ENCODE measurements at regions not wholly inside any gene's neighbourhood (a gene's known extent, or its start where the extent isn't known, plus 50 kb on each side); places are given as distances from the start of the nearest gene placed in this dataset.

DNA sequence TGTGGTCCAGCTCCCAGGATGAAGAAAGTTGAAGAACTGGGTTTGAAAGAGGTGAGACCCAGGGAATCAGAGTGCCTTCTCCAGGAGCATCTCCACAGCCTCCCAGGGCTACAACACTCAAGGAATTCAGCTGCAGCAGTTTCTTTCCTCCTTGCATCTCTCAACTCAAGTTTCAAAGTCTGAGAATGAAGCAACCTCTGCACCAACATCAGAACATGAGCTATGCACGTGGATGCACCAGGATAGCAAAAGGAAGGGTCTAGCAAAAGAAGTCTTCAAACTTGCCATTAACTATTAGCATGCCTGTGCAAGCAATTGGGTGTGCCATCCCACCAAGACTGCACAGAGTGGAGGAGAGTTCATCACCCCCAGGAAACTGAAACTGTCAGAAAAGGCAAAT, 193.9 kb downstream of the OTOR start:
- TF ChIP-seq POLR2AphosphoS5 (IDR thresholded peaks at IDR 0.05; ENCODE audit: low read depth, low read length) (no peak), REST (IDR thresholded peaks at IDR 0.05; ENCODE audit: insufficient read depth in 1 of 2, low read depth in 2 of 2, low read length in 2 of 2) (no peak), SIN3A (IDR thresholded peaks at IDR 0.05; ENCODE audit: borderline replicate concordance, insufficient read depth, low read length) (no peak), TAF1 (IDR thresholded peaks at IDR 0.05; ENCODE audit: borderline replicate concordance, insufficient read depth, low read length) (no peak), FOXP2 (optimal IDR thresholded peaks at IDR 0.05; ENCODE audit: borderline replicate concordance, extremely low read depth, extremely low read length, insufficient read depth) (no peak)

- no peak for TF ChIP-seq POLR2AphosphoS5 (IDR thresholded peaks at IDR 0.05; ENCODE audit: low read depth, low read length)
- no peak for TF ChIP-seq FOXP2 (optimal IDR thresholded peaks at IDR 0.05; ENCODE audit: borderline replicate concordance, extremely low read depth, extremely low read length, insufficient read depth)
- TF ChIP-seq TAF1 (IDR thresholded peaks at IDR 0.05; ENCODE audit: borderline replicate concordance, insufficient read depth, low read length) = no peak
- TF ChIP-seq REST (IDR thresholded peaks at IDR 0.05; ENCODE audit: insufficient read depth in 1 of 2, low read depth in 2 of 2, low read length in 2 of 2) = no peak
- TF ChIP-seq SIN3A (IDR thresholded peaks at IDR 0.05; ENCODE audit: borderline replicate concordance, insufficient read depth, low read length) = no peak
Observed at GRCh38 chr20:16942756-16943155, 194.6 kb downstream of the OTOR start.

DNA sequence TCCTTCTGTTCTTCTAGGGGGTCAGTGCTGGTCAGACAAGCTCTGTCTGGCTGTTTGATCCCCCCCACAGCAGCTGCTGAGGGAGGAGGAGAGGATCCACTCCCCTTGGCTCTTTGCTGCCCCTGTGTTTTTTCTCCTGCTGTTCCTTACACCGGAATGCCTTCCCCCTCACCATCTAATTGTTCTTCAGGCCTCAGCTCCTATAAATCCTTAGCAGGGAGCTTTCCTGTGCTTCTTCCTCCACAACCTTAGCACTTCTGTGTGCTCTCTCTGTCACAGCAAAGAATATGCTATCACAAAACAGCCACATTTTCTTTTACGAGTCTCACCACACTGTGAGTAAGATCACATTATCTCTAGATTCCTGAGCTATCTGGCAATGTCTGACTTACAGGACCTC, 196.6 kb downstream of the OTOR start:
- TF ChIP-seq POLR2AphosphoS5 (IDR thresholded peaks at IDR 0.05; ENCODE audit: low read depth, low read length) (no peak), FOXP2 (optimal IDR thresholded peaks at IDR 0.05; ENCODE audit: borderline replicate concordance, extremely low read depth, extremely low read length, insufficient read depth) (no peak), REST (IDR thresholded peaks at IDR 0.05; ENCODE audit: insufficient read depth in 1 of 2, low read depth in 2 of 2, low read length in 2 of 2) (no peak), SIN3A (IDR thresholded peaks at IDR 0.05; ENCODE audit: borderline replicate concordance, insufficient read depth, low read length) (no peak), TAF1 (IDR thresholded peaks at IDR 0.05; ENCODE audit: borderline replicate concordance, insufficient read depth, low read length) (no peak)

DNA sequence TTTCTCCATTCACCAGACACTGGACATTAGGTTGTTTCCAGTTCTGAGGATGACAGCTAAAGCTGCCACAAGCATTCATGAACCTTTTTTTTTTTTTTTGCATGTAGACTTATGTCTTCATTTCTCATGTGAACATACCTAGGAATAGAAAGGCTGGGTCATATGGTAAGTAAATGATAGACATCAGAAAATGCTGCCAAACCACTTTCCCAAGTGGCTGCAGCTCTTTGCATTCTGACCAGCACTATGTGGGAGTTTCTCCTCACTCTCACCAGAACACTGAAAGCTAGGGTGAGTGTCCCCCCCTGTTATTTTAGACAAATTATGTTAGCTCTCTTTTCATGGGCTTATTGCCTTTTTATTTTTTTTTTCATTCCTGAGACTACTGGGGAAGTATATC, 197.5 kb downstream of the OTOR start:
- no peak for TF ChIP-seq SIN3A (IDR thresholded peaks at IDR 0.05; ENCODE audit: borderline replicate concordance, insufficient read depth, low read length)
- no peak for TF ChIP-seq TAF1 (IDR thresholded peaks at IDR 0.05; ENCODE audit: borderline replicate concordance, insufficient read depth, low read length)
- TF ChIP-seq REST (IDR thresholded peaks at IDR 0.05; ENCODE audit: insufficient read depth in 1 of 2, low read depth in 2 of 2, low read length in 2 of 2) = no peak
- no peak for TF ChIP-seq FOXP2 (optimal IDR thresholded peaks at IDR 0.05; ENCODE audit: borderline replicate concordance, extremely low read depth, extremely low read length, insufficient read depth)
- TF ChIP-seq POLR2AphosphoS5 (IDR thresholded peaks at IDR 0.05; ENCODE audit: low read depth, low read length) = no peak

DNA sequence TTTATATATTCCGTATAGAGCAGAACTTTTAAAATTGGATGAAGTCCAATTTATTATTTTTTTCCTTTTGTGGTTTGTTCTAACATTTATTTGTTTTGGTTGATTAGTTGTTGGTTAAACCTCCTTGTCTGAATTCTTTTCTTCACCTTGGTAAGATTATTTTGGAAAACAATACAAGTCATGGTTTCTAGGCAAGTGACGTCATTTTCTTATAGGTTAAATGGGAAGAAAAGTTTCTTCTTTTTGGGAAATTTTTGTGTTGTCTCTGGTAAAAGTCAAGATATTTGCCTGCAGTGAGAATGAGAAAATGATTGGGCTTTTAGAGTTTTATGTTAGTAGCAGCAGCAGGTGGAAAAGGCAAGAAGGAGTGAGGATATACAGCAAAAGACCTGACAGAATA, 197.9 kb downstream of the OTOR start:
- no peak for TF ChIP-seq POLR2AphosphoS5 (IDR thresholded peaks at IDR 0.05; ENCODE audit: low read depth, low read length)

All from PFSK-1 (cell line).